ENCODE measurements at regions not wholly inside any gene's neighbourhood (a gene's known extent, or its start where the extent isn't known, plus 50 kb on each side); places are given as distances from the start of the nearest gene placed in this dataset.
"Not testable (repeated sequence)": the region's sequence is repeated elsewhere in the genome, so short reads cannot be mapped to it uniquely, and the experiment has no call there.

DNA sequence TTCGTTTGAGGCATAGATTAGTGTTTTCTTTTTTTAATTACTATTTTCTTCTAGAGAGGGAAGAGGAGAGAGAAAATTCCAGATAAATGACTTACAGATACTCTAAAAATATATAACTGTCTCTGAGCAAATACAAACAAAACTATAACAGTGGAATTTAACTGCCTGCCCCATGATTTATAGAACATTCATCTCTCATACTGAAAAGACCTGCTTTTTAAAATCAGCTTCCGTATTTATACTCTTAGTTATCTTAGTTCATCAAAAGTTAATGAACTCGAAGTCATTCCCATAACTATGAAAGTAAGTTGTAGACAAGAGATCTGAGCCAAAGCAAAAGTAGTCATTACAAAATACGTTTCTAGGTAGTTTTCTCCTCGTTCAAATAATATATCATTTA lies 123.8 kb upstream of the DMRT1 start:
- TF ChIP-seq, protein P1, sequence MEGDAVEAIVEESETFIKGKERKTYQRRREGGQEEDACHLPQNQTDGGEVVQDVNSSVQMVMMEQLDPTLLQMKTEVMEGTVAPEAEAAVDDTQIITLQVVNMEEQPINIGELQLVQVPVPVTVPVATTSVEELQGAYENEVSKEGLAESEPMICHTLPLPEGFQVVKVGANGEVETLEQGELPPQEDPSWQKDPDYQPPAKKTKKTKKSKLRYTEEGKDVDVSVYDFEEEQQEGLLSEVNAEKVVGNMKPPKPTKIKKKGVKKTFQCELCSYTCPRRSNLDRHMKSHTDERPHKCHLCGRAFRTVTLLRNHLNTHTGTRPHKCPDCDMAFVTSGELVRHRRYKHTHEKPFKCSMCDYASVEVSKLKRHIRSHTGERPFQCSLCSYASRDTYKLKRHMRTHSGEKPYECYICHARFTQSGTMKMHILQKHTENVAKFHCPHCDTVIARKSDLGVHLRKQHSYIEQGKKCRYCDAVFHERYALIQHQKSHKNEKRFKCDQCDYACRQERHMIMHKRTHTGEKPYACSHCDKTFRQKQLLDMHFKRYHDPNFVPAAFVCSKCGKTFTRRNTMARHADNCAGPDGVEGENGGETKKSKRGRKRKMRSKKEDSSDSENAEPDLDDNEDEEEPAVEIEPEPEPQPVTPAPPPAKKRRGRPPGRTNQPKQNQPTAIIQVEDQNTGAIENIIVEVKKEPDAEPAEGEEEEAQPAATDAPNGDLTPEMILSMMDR (IDR thresholded peaks at IDR 0.05): no peak
- TF ChIP-seq POLR2A (IDR thresholded peaks at IDR 0.05): no peak

DNA sequence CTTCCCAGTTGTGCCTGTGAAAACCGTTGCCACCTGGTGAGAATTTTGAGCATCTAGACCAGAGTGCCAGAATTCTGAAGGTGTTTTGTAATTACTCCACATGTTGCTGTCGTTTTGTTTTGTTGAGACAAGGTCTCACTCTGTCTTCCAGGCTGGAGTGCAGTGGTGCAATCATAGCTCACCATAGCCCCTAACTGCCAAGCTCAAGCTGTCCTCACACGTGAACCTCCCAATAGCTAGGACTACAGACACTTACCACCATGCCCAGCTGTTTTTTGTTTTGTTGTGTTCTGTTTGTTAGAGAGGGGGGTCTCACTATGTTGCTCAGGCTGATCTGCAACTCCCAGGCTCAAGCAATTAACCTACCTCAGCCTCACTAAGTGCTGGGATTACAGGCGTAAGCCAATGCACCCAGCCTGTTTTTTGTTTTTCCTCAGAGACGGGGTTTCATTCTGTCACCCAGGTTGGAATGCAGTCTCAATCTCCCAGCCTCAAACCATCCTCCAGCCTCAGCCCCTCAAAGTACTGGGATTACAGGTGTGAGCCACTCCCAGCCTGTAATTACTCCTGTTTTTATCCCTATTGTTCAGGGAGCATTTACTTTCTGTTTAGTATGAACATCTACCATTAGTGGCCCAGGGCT lies 121.1 kb upstream of the DMRT1 start:
- H3K4me3 ChIP-seq: no peak overlapping the region
- no peaks in the 10 kb centered on the region for H3K27me3 ChIP-seq
- intact Hi-C loops (cut with DNase I; ENCODE audit: low total_unique reads): no loop called here
- TF ChIP-seq POLR2A (IDR thresholded peaks at IDR 0.05): no peak
- TF ChIP-seq, protein P1 (IDR thresholded peaks at IDR 0.05): no peak
- no peaks in the 10 kb centered on the region for H3K9me3 ChIP-seq
- DNase-seq: no peak
- peak overlapping the region in 1 of 2 donors; percentile 56 for H3K27ac ChIP-seq
- H3K4me1 ChIP-seq: peaks cover 0 to 8% of the 10 kb centered on the region in 2 donors
- no peaks in the 10 kb centered on the region for H3K36me3 ChIP-seq

More for the DNA sequence above, 123.8 kb upstream of the DMRT1 start:
- Histone ChIP-seq H3K27me3 (no peaks in the 10 kb centered on the region), H3K4me3 (no peak overlapping the region), H3K4me1 (peaks cover 5 to 8% of the 10 kb centered on the region in 2 donors), H3K9me3 (no peaks in the 10 kb centered on the region), H3K27ac (peak overlapping the region; percentile 62 to 93), H3K36me3 (no peaks in the 10 kb centered on the region)
- intact Hi-C loops (cut with DNase I; ENCODE audit: low total_unique reads): no loop called here
- no peak for DNase-seq

DNA sequence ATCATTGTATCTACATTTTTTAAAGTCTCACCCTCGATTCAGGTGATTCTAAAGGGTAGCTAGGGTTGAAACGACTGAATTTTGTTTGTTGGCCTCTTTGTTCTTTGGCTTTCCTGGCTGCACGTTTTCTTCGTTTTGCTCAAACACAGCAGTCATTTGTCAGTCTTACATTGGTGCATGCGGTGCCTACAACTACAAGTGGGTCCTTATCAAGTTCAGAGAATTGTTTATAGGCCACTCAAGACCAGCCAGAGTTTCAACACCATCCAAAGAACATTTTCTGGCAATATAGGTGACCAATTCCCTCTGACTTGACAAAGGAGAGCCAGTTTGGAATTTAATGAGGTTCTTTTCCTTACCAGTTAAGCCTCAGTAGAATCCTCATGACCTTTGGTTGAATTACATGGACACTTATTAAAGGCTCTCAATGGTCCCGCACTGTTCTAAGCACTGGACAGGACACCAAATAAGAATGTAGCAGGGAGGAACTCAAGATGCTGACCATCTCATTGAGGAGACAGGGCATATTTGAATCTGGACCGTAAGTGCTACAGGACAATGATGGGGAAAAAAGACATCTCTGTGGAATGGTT lies 119.0 kb upstream of the DMRT1 start:
- no peaks in the 10 kb centered on the region for H3K9me3 ChIP-seq
- no peak overlapping the region for H3K4me3 ChIP-seq
- DNase-seq: no peak
- intact Hi-C loops (cut with DNase I; ENCODE audit: low total_unique reads): no loop called here
- H3K36me3 ChIP-seq: no peaks in the 10 kb centered on the region
- no peaks in the 10 kb centered on the region for H3K27me3 ChIP-seq
- H3K27ac ChIP-seq: no peak overlapping the region
- no peaks in the 10 kb centered on the region for H3K4me1 ChIP-seq
- TF ChIP-seq, protein P1 (IDR thresholded peaks at IDR 0.05): no peak
- no peak for TF ChIP-seq POLR2A (IDR thresholded peaks at IDR 0.05)

DNA sequence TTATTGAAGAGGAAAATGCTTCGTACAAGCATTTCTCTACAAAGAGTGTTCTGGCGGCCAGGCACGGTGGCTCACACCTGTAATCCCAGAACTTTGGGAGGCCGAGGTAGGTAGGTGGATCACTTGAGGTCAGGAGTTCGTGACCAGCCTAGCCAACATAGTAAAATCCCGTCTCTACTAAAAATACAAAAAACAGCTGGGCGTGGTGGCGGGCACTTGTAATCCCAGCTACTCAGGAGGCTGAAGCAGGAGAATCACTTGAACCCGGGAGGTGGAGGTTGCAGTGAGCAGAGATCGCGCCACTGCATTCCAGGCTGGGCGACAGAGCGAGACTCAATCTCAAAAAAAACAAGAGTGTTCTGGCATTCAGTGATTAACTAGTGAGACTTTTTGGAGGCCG lies 117.0 kb upstream of the DMRT1 start:
- intact Hi-C loops (cut with DNase I; ENCODE audit: low total_unique reads): not testable (repeated sequence)

DNA sequence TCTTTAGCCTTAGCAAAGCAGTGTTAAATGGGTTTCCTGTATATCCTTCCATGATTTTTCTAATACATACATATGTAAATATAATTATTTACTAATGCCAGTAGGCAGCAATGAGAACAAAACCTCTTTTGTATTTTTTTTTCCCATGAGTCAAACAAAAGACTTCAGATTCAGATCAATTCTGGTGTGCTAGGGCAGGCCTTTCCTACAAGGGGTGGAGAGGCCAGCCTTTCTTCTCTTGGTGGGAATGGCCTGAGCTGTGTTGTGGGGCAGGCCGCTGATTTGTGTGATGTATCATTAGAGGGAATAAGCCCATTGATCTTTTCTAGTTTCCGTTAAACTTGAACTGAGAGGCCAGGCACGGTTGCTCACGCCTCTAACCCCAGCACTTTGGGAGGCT lies 115.5 kb upstream of the DMRT1 start:
- no peak for DNase-seq
- H3K27me3 ChIP-seq: no peaks in the 10 kb centered on the region
- TF ChIP-seq, protein P1 (IDR thresholded peaks at IDR 0.05): no peak
- no peak for TF ChIP-seq POLR2A (IDR thresholded peaks at IDR 0.05)
- no peaks in the 10 kb centered on the region for H3K9me3 ChIP-seq
- H3K4me1 ChIP-seq: no peaks in the 10 kb centered on the region
- H3K4me3 ChIP-seq: no peak overlapping the region
- no peak overlapping the region for H3K27ac ChIP-seq
- intact Hi-C loops (cut with DNase I; ENCODE audit: low total_unique reads): no loop called here
- no peaks in the 10 kb centered on the region for H3K36me3 ChIP-seq

More for the DNA sequence above, 117.0 kb upstream of the DMRT1 start:
- H3K4me1 ChIP-seq, H3K4me3 ChIP-seq, H3K27me3 ChIP-seq, H3K36me3 ChIP-seq, DNase-seq, H3K27ac ChIP-seq, H3K9me3 ChIP-seq: not testable (repeated sequence)
